OCI-LY1 (cell line): ENCODE measurements at regions not wholly inside any gene's neighbourhood (a gene's known extent, or its start where the extent isn't known, plus 50 kb on each side); places are given as distances from the start of the nearest gene placed in this dataset.

Source experiments
- EZH2 ChIP-seq: fragments of 200-600 bp; sonication (generic), shearing (Covaris generic); IDR thresholded peaks from 2 replicates; pipeline ENCODE4 v1.8.0; 2017; ENCODE audit warnings: borderline replicate concordance, mixed run types, mild to moderate bottlenecking, antibody characterized with exemption, low read length, moderate library complexity, mixed read lengths
- TF ChIP-seq, protein P1 (sequence below): fragments of 200-600 bp; sonication (generic), shearing (Covaris generic); IDR thresholded peaks from 2 replicates; pipeline ENCODE4 v1.5.1; 2017; ENCODE audit warnings: mild to moderate bottlenecking, antibody characterized with exemption, low read length, moderate library complexity, mixed read lengths

GRCh38 chr4:189850239-189850856 lies 90.3 kb upstream of the FRG1 start:
- TF ChIP-seq, protein P1, sequence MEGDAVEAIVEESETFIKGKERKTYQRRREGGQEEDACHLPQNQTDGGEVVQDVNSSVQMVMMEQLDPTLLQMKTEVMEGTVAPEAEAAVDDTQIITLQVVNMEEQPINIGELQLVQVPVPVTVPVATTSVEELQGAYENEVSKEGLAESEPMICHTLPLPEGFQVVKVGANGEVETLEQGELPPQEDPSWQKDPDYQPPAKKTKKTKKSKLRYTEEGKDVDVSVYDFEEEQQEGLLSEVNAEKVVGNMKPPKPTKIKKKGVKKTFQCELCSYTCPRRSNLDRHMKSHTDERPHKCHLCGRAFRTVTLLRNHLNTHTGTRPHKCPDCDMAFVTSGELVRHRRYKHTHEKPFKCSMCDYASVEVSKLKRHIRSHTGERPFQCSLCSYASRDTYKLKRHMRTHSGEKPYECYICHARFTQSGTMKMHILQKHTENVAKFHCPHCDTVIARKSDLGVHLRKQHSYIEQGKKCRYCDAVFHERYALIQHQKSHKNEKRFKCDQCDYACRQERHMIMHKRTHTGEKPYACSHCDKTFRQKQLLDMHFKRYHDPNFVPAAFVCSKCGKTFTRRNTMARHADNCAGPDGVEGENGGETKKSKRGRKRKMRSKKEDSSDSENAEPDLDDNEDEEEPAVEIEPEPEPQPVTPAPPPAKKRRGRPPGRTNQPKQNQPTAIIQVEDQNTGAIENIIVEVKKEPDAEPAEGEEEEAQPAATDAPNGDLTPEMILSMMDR, result no peak
- TF ChIP-seq EZH2, result no peak
